ENCODE measurements at regions not wholly inside any gene's neighbourhood (a gene's known extent, or its start where the extent isn't known, plus 50 kb on each side); places are given as distances from the start of the nearest gene placed in this dataset.

DNA sequence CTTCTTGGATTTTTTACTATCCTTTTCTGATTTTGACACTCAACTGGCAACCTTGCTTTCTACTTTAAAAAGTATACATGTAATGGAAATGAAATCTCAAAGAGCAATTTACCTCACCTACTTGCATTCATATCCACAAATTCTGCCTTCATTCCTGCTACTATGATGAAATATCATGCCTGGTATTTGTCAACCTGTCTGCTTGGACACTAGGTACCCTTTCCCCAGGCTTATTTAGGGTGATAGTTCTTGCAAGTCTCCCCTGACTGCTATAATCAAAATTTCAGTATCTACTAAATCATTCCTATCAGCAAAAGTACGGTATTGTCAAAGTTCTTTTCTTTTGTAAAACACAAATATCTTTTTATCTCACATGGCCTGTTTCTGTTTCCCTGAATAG, 503.0 kb downstream of the GABRG1 start:
- H3K4me3 ChIP-seq (ENCODE audit: low read depth, low read length), result no peak overlapping the region

DNA sequence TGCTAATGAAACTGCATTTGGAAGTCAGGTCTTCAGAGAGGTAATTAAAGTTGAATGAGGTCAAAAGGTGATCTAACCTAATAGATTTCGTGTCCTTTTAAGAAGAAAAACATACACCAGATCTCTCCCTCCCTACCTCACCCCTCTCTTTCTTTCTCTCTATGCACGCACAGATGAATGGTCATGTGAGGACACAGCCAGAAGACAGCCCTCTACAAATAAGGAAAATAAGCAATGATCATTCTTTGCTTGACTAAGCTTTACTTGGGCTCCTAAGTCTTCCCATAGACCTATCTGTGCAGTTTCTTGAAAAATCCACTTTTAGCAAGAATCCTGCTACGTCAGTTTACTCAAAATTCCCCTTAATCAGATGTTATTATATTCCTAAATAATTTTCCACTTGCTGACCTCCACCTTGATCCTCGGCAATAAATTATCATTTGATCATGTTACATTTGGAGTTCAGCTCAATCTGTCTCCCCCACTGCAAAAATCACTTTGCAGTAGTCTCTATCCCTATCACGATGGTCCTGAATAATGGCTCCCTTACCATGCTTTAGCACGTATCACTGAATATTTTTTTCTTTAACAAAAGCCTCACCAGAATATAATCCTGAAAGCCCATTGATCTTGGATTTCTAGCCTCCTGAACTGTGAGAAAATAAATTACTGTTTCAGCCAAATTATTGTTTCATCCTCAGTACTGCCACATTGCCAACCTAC, 527.3 kb downstream of the GABRG1 start:
- DNase-seq (ENCODE audit: low read depth), result no peak
- no peak overlapping the region for H3K4me3 ChIP-seq (ENCODE audit: low read depth, low read length)
- no peak for TF ChIP-seq POLR2A (IDR thresholded peaks at IDR 0.05; ENCODE audit: extremely low read depth, insufficient read length)
- TF ChIP-seq MYC (IDR thresholded peaks at IDR 0.05; ENCODE audit: low read depth, low read length), result no peak
- TF ChIP-seq, protein P1, sequence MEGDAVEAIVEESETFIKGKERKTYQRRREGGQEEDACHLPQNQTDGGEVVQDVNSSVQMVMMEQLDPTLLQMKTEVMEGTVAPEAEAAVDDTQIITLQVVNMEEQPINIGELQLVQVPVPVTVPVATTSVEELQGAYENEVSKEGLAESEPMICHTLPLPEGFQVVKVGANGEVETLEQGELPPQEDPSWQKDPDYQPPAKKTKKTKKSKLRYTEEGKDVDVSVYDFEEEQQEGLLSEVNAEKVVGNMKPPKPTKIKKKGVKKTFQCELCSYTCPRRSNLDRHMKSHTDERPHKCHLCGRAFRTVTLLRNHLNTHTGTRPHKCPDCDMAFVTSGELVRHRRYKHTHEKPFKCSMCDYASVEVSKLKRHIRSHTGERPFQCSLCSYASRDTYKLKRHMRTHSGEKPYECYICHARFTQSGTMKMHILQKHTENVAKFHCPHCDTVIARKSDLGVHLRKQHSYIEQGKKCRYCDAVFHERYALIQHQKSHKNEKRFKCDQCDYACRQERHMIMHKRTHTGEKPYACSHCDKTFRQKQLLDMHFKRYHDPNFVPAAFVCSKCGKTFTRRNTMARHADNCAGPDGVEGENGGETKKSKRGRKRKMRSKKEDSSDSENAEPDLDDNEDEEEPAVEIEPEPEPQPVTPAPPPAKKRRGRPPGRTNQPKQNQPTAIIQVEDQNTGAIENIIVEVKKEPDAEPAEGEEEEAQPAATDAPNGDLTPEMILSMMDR (IDR thresholded peaks at IDR 0.05; ENCODE audit: low read depth, low read length), result no peak
- TF ChIP-seq, protein P2, sequence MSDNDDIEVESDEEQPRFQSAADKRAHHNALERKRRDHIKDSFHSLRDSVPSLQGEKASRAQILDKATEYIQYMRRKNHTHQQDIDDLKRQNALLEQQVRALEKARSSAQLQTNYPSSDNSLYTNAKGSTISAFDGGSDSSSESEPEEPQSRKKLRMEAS (IDR thresholded peaks at IDR 0.05; ENCODE audit: low read depth, low read length), result no peak

More for the DNA sequence above, 503.0 kb downstream of the GABRG1 start:
- DNase-seq (ENCODE audit: low read depth), result no peak
- TF ChIP-seq, protein P1 (IDR thresholded peaks at IDR 0.05; ENCODE audit: low read depth, low read length), result no peak
- TF ChIP-seq POLR2A (IDR thresholded peaks at IDR 0.05; ENCODE audit: extremely low read depth, insufficient read length), result no peak
- TF ChIP-seq MYC (IDR thresholded peaks at IDR 0.05; ENCODE audit: low read depth, low read length), result no peak
- TF ChIP-seq, protein P2 (IDR thresholded peaks at IDR 0.05; ENCODE audit: low read depth, low read length), result no peak

DNA sequence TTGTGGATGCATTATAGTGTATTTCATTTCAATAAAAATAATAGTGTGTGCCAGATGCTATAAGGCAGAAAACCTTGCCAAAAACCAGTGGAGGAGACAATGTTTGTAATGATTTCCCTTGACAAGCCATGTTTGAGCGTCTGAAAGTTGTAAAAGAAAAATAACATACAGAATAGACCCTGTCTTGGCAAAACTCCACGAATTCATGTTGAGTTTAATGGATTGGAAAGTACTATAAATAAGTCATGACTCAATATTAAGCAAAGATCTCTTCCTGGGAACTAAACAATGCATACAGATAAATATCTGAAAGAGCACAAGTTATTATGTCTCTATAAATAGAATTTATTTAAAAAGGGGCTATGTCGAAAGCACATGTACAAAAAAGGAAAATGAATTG, 543.5 kb downstream of the GABRG1 start:
- DNase-seq (ENCODE audit: low read depth), result no peak
- TF ChIP-seq MYC (IDR thresholded peaks at IDR 0.05; ENCODE audit: low read depth, low read length) (no peak), POLR2A (IDR thresholded peaks at IDR 0.05; ENCODE audit: extremely low read depth, insufficient read length) (no peak)
- TF ChIP-seq, protein P1 (IDR thresholded peaks at IDR 0.05; ENCODE audit: low read depth, low read length), result no peak
- TF ChIP-seq, protein P2 (IDR thresholded peaks at IDR 0.05; ENCODE audit: low read depth, low read length), result no peak
- H3K4me3 ChIP-seq (ENCODE audit: low read depth, low read length), result no peak overlapping the region

DNA sequence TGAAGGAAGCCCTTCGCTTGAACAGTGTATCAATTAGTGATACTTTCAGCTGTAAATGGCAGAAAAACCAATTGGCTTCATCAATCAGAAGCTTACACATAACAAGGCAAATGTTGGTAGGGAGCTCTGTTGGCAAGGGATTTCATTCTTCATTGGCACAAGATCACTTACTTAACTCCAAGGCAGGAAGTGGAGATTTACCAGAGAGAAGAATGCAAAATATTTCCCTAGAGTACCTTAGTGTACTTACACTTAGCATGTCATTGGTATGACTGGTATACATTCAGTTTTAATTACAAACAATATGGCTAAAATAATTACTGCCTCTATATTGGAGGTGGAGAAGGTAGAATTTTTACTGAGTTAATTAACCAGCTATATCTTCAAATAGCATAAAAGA, 545.0 kb downstream of the GABRG1 start:
- H3K4me3 ChIP-seq (ENCODE audit: low read depth, low read length), result no peak overlapping the region
- DNase-seq (ENCODE audit: low read depth), result no peak
- TF ChIP-seq POLR2A (IDR thresholded peaks at IDR 0.05; ENCODE audit: extremely low read depth, insufficient read length), result no peak

DNA sequence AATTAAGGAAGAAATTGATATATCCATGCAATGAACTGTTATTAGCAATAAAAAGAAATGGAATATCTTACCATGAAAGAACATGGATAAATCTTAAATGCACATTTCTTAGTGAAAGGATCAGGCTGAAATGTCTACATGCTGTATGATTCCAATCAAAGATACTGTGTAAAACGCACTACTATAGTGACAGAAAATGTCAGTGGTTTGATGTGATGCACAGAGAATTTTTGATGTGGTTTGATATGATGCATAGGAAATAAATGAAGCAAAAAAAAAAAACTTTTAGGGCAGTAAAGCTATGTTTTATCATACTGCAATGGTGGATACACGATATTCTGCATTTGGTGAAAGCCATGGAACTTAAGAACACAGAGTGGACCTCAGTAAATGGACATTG, 547.6 kb downstream of the GABRG1 start:
- no peak overlapping the region for H3K4me3 ChIP-seq (ENCODE audit: low read depth, low read length)
- TF ChIP-seq, protein P1 (IDR thresholded peaks at IDR 0.05; ENCODE audit: low read depth, low read length), result no peak
- no peak for TF ChIP-seq POLR2A (IDR thresholded peaks at IDR 0.05; ENCODE audit: extremely low read depth, insufficient read length)
- TF ChIP-seq MYC (IDR thresholded peaks at IDR 0.05; ENCODE audit: low read depth, low read length), result no peak
- TF ChIP-seq, protein P2 (IDR thresholded peaks at IDR 0.05; ENCODE audit: low read depth, low read length), result no peak
- no peak for DNase-seq (ENCODE audit: low read depth)

DNA sequence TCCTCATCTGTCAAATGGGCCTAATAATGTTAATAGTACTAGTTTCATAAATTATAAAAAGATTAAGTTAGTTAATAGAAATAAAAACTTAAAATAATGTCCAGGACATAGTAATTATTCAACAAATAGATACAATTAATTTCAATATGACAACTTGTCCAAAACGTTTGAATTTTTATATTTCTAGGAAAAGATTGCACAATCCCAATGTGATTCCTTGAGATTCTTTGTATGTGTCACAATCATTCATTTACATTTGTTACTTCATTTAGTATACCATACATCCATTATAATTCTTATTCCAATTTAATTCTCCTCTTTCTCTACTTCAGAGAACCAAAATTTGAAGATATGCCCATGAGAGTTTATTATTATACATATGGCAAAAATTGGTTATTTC, 554.2 kb downstream of the GABRG1 start:
- no peak overlapping the region for H3K4me3 ChIP-seq (ENCODE audit: low read depth, low read length)
- TF ChIP-seq, protein P1 (IDR thresholded peaks at IDR 0.05; ENCODE audit: low read depth, low read length), result no peak
- TF ChIP-seq MYC (IDR thresholded peaks at IDR 0.05; ENCODE audit: low read depth, low read length), result no peak
- no peak for TF ChIP-seq POLR2A (IDR thresholded peaks at IDR 0.05; ENCODE audit: extremely low read depth, insufficient read length)
- TF ChIP-seq, protein P2 (IDR thresholded peaks at IDR 0.05; ENCODE audit: low read depth, low read length), result no peak
- no peak for DNase-seq (ENCODE audit: low read depth)

Data from NB4 (cell line).